Stimulated activated naive CD8-positive, alpha-beta T cell treated with anti-CD3 and anti-CD28 coated beads, Interleukin-15, Interleukin-2, amounts not matched to agents 100 ng/mL and 50 ng/mL, for 24 hours (primary cell): ENCODE measurements at regions not wholly inside any gene's neighbourhood (a gene's known extent, or its start where the extent isn't known, plus 50 kb on each side); places are given as distances from the start of the nearest gene placed in this dataset.

Experiments used
- H3K27ac Mint-ChIP-seq: one replicate; pipeline ENCODE4 v1.8.0; 2021; ENCODE audit warnings: mild to moderate bottlenecking, mixed read lengths
- H3K27me3 Mint-ChIP-seq: one replicate; pipeline ENCODE4 v1.8.0; 2021; ENCODE audit warnings: mixed read lengths
- H3K36me3 Mint-ChIP-seq: one replicate; pipeline ENCODE4 v1.8.0; 2021; ENCODE audit warnings: low read depth, mixed read lengths
- H3K4me1 Mint-ChIP-seq: one replicate; pipeline ENCODE4 v1.8.0; 2021; ENCODE audit warnings: low read depth, mixed read lengths
- H3K4me3 Mint-ChIP-seq: one replicate; pipeline ENCODE4 v1.8.0; 2021; ENCODE audit warnings: mild to moderate bottlenecking, mixed read lengths
- H3K9me3 Mint-ChIP-seq: one replicate; pipeline ENCODE4 v1.8.0; 2021; ENCODE audit warnings: mixed read lengths

DNA sequence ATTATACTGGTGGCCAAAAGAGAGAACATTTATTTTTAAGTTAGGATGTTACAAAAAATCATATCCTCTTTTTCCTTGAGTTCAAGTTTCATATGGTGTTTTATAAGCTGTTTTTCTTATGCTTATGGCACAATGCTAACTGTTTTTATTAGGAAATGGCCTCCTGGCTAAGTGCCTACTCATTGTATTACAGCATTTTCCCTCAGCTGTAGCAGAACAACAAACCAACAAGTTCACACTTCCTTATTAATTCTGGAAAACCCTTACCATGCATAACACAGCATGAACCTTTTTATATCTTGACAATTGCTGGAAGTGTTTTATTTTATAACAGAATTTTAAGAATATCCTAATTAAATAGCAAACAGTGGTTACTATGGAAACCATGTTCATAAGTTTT, 165.8 kb downstream of the GASK1B start:
- Mint-ChIP-seq H3K4me3 (no peak overlapping the region), H3K4me1 (no peaks in the 10 kb centered on the region), H3K9me3 (no peaks in the 10 kb centered on the region), H3K27ac (no peak overlapping the region), H3K36me3 (no peaks in the 10 kb centered on the region), H3K27me3 (no peaks in the 10 kb centered on the region)

DNA sequence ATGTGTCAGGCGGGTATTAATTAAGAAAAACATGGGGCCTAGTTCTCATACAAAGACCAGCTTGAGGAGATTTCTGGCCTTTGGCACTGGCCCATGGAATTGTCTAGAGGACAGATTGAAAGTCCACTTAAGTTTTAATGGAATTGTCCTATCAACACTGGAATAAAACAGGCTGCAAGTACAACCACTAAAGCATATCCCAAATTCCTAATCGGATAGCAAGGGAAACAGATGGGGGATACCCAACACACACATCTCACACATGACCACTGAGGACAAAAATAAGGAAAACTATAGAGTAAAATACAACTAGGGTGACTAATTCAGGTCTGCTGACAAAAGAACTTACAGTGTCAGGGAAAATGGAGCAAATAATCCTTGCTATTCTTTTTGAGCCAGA, 167.8 kb downstream of the GASK1B start:
- H3K27me3 Mint-ChIP-seq: no peaks in the 10 kb centered on the region
- H3K36me3 Mint-ChIP-seq: no peaks in the 10 kb centered on the region
- no peak overlapping the region for H3K27ac Mint-ChIP-seq
- no peaks in the 10 kb centered on the region for H3K4me1 Mint-ChIP-seq
- no peaks in the 10 kb centered on the region for H3K9me3 Mint-ChIP-seq
- no peak overlapping the region for H3K4me3 Mint-ChIP-seq

DNA sequence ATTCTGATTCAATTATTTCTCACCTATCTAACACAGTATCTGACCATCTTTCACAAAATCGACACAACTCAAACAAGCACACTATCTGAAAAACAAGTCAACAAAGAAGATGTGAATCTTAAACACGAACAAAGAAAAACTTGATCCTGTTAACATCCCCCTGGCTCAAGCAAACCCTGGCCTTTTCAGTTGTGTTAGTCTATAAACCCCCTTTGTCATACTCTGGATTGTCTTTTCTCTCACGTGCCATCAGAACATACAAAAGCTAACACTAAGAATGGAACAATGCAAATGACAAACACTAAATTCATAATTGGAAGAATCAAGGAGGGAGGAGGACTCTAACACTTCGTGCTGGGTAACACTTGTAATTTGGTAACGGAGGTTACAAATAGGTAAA, 168.7 kb downstream of the GASK1B start:
- H3K9me3 Mint-ChIP-seq: no peaks in the 10 kb centered on the region

GRCh38 chr4:158003212-158003611, 169.6 kb downstream of the GASK1B start:
- H3K4me1 Mint-ChIP-seq: no peaks in the 10 kb centered on the region
- H3K27me3 Mint-ChIP-seq: peaks cover 3% of the 10 kb centered on the region
- H3K27ac Mint-ChIP-seq: no peak overlapping the region
- H3K4me3 Mint-ChIP-seq: no peak overlapping the region
- H3K9me3 Mint-ChIP-seq: no peaks in the 10 kb centered on the region
- no peaks in the 10 kb centered on the region for H3K36me3 Mint-ChIP-seq

More for the DNA sequence above, 168.7 kb downstream of the GASK1B start:
- Mint-ChIP-seq H3K4me3 (no peak overlapping the region), H3K4me1 (no peaks in the 10 kb centered on the region), H3K27me3 (no peaks in the 10 kb centered on the region), H3K36me3 (no peaks in the 10 kb centered on the region), H3K27ac (no peak overlapping the region)

DNA sequence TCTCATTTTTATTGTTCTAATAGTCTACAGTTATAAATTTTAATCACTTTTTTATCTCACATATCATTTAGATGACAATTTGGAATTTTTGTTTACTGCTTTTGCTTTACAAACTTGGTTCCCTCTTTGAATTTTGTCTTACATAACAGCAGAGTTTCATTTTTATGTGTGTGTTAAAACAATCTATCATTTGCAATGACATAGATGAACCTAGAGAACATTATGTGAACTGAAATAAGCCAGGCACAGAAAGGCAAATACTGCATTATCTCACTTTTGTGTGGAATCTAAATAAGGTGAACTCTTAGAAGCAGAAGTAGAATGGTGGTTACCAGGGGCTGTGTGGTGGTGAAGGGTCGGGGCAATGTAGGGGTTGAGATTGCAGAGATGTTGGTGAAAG, 170.7 kb downstream of the GASK1B start:
- H3K4me1 Mint-ChIP-seq: no peaks in the 10 kb centered on the region
- H3K27ac Mint-ChIP-seq: no peak overlapping the region
- H3K36me3 Mint-ChIP-seq: no peaks in the 10 kb centered on the region
- peaks cover 6% of the 10 kb centered on the region for H3K27me3 Mint-ChIP-seq
- no peaks in the 10 kb centered on the region for H3K9me3 Mint-ChIP-seq
- H3K4me3 Mint-ChIP-seq: no peak overlapping the region

- H3K36me3 Mint-ChIP-seq: no peaks in the 10 kb centered on the region
- H3K27ac Mint-ChIP-seq: no peak overlapping the region
- no peaks in the 10 kb centered on the region for H3K4me1 Mint-ChIP-seq
- no peaks in the 10 kb centered on the region for H3K9me3 Mint-ChIP-seq
- H3K4me3 Mint-ChIP-seq: no peak overlapping the region
- peaks cover 6% of the 10 kb centered on the region for H3K27me3 Mint-ChIP-seq
Measured at GRCh38 chr4:158001756-158002155, 171.1 kb downstream of the GASK1B start.

DNA sequence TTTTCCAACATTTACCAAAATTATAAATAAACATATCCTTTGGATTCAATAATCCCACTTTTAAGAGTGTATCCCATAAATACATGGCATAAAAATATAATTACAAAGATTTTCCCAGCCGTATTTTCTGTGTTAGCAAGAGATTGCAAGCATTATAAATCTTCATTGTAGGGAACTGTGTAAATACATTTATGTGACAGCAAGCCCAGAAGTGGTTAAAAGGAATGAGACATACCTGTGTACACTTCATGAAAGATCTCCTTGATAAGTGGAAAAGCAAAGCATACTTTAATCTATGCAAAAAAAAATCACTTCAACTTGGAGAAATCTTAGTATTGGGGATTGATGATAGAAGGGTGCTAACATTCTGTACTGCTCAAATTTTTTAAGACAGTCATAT, 173.1 kb downstream of the GASK1B start:
- Mint-ChIP-seq H3K27me3 (peaks cover 6% of the 10 kb centered on the region), H3K36me3 (no peaks in the 10 kb centered on the region), H3K9me3 (no peaks in the 10 kb centered on the region), H3K4me1 (no peaks in the 10 kb centered on the region), H3K27ac (no peak overlapping the region), H3K4me3 (no peak overlapping the region)

- peaks cover 11% of the 10 kb centered on the region for H3K27me3 Mint-ChIP-seq
- no peaks in the 10 kb centered on the region for H3K4me1 Mint-ChIP-seq
Measured at GRCh38 chr4:157997296-157997695, 175.5 kb downstream of the GASK1B start.

GRCh38 chr4:157996061-157997028, 176.5 kb downstream of the GASK1B start:
- H3K27ac Mint-ChIP-seq: no peak overlapping the region
- peaks cover 11% of the 10 kb centered on the region for H3K27me3 Mint-ChIP-seq
- H3K36me3 Mint-ChIP-seq: no peaks in the 10 kb centered on the region
- H3K9me3 Mint-ChIP-seq: no peaks in the 10 kb centered on the region
- H3K4me3 Mint-ChIP-seq: no peak overlapping the region
- H3K4me1 Mint-ChIP-seq: no peaks in the 10 kb centered on the region

More at GRCh38 chr4:157997296-157997695, 175.5 kb downstream of the GASK1B start:
- no peaks in the 10 kb centered on the region for H3K36me3 Mint-ChIP-seq
- no peaks in the 10 kb centered on the region for H3K9me3 Mint-ChIP-seq
- no peak overlapping the region for H3K27ac Mint-ChIP-seq
- H3K4me3 Mint-ChIP-seq: no peak overlapping the region

DNA sequence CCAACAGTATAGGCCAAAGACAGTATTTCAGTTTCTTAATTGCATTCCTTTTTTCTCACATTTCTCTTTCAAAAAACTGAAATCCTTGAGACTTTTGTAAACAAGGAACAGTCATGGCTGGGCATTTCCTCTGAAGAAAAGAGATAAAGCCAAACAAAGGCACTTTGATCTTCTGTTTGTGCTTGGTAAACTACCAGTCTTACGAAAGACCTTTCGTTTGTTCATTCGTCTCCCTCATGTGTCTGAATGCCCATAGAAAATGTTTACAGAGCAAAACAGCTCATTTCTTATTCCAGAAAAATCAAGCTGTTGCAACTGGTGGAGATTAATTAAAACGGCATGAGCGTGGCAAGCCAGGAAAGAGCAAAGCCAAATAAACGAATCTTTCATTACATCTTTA, 178.0 kb downstream of the GASK1B start:
- Mint-ChIP-seq H3K27ac (no peak overlapping the region), H3K27me3 (peaks cover 14% of the 10 kb centered on the region), H3K4me3 (no peak overlapping the region), H3K9me3 (no peaks in the 10 kb centered on the region), H3K4me1 (no peaks in the 10 kb centered on the region), H3K36me3 (no peaks in the 10 kb centered on the region)

GRCh38 chr4:157992948-157993839, 179.6 kb downstream of the GASK1B start:
- Mint-ChIP-seq H3K9me3 (no peaks in the 10 kb centered on the region), H3K27ac (no peak overlapping the region), H3K4me3 (no peak overlapping the region), H3K27me3 (peaks cover 11% of the 10 kb centered on the region), H3K36me3 (no peaks in the 10 kb centered on the region), H3K4me1 (no peaks in the 10 kb centered on the region)

GRCh38 chr4:157992038-157992705, 180.7 kb downstream of the GASK1B start:
- Mint-ChIP-seq H3K9me3 (no peaks in the 10 kb centered on the region), H3K4me1 (no peaks in the 10 kb centered on the region), H3K27ac (no peak overlapping the region), H3K36me3 (no peaks in the 10 kb centered on the region), H3K27me3 (peaks cover 9% of the 10 kb centered on the region), H3K4me3 (peak overlapping the region; percentile 17)

GRCh38 chr4:157988641-157989040, 184.2 kb downstream of the GASK1B start:
- Mint-ChIP-seq H3K4me3 (no peak overlapping the region), H3K27me3 (peaks cover 6% of the 10 kb centered on the region), H3K36me3 (no peaks in the 10 kb centered on the region)

GRCh38 chr4:157984285-157984911, 188.4 kb downstream of the GASK1B start:
- peaks cover 10% of the 10 kb centered on the region for H3K27me3 Mint-ChIP-seq
- no peaks in the 10 kb centered on the region for H3K36me3 Mint-ChIP-seq
- no peak overlapping the region for H3K27ac Mint-ChIP-seq

More at GRCh38 chr4:157988641-157989040, 184.2 kb downstream of the GASK1B start:
- Mint-ChIP-seq H3K4me1 (no peaks in the 10 kb centered on the region), H3K27ac (no peak overlapping the region), H3K9me3 (no peaks in the 10 kb centered on the region)

More at GRCh38 chr4:157984285-157984911, 188.4 kb downstream of the GASK1B start:
- Mint-ChIP-seq H3K9me3 (no peaks in the 10 kb centered on the region), H3K4me1 (no peaks in the 10 kb centered on the region), H3K4me3 (no peak overlapping the region)
